H9 (cell line): ENCODE measurements at regions not wholly inside any gene's neighbourhood (a gene's known extent, or its start where the extent isn't known, plus 50 kb on each side); places are given as distances from the start of the nearest gene placed in this dataset.

Experiments used
- DNase-seq: peaks from one replicate; pipeline ENCODE4 v3.0.0-alpha.2; 2017
- H2AFZ ChIP-seq: one replicate; pipeline ENCODE4 v1.6.1; 2013; ENCODE audit warnings: mild to moderate bottlenecking, low read length, control low read depth, moderate library complexity
- H2AK5ac ChIP-seq: 2 replicates; pipeline ENCODE4 v1.6.1; 2013; ENCODE audit warnings: low read length, control low read depth, mixed read lengths; ENCODE audit not compliant: insufficient read length
- H2BK120ac ChIP-seq: one replicate; pipeline ENCODE4 v1.6.1; 2013; ENCODE audit warnings: low read depth, mild to moderate bottlenecking, low read length, control low read depth, inconsistent platforms; ENCODE audit not compliant: poor library complexity, severe bottlenecking
- H2BK12ac ChIP-seq: 2 replicates; pipeline ENCODE4 v1.6.1; 2013; ENCODE audit warnings: low read length, control low read depth, mixed read lengths, low read depth; ENCODE audit not compliant: insufficient read length
- H2BK15ac ChIP-seq: 2 replicates; pipeline ENCODE4 v1.6.1; 2013; ENCODE audit warnings: low read depth, low read length, control low read depth
- H2BK20ac ChIP-seq: one replicate; pipeline ENCODE4 v1.6.1; 2013; ENCODE audit warnings: low read depth, mild to moderate bottlenecking, low read length, control low read depth, inconsistent platforms; ENCODE audit not compliant: poor library complexity, severe bottlenecking
- H2BK5ac ChIP-seq: 2 replicates; pipeline ENCODE4 v1.6.1; 2013; ENCODE audit warnings: low read length, control low read depth, mixed read lengths; ENCODE audit not compliant: insufficient read length
- H3K14ac ChIP-seq: 2 replicates; pipeline ENCODE4 v1.6.1; 2013; ENCODE audit warnings: low read length, control low read depth; ENCODE audit not compliant: insufficient read depth
- H3K18ac ChIP-seq: 2 replicates; pipeline ENCODE4 v1.6.1; 2013; ENCODE audit warnings: low read depth, mild to moderate bottlenecking, mixed read lengths, low read length, control low read depth; ENCODE audit not compliant: insufficient read length
- H3K23ac ChIP-seq: 2 replicates; pipeline ENCODE4 v1.6.1; 2013; ENCODE audit warnings: low read length, control low read depth, mixed read lengths, low read depth; ENCODE audit not compliant: insufficient read length
- H3K23me2 ChIP-seq: 2 replicates; pipeline ENCODE4 v1.6.1; 2013; ENCODE audit warnings: low read depth, mild to moderate bottlenecking, mixed read lengths, low read length, control low read depth; ENCODE audit not compliant: insufficient read length, poor library complexity, severe bottlenecking
- H3K27ac ChIP-seq: 2 replicates; pipeline ENCODE4 v1.5.1; 2013; ENCODE audit warnings: low read length, control low read depth, mixed read lengths, low read depth; ENCODE audit not compliant: insufficient read length
- H3K27me3 ChIP-seq: 2 replicates; pipeline ENCODE4 v1.6.1; 2013; ENCODE audit warnings: low read length, control low read depth, inconsistent platforms; ENCODE audit not compliant: insufficient read depth
- H3K4ac ChIP-seq: 2 replicates; pipeline ENCODE4 v1.6.1; 2013; ENCODE audit warnings: low read depth, mild to moderate bottlenecking, control low read depth, inconsistent platforms, low read length, moderate library complexity
- H3K4me1 ChIP-seq: 2 replicates; pipeline ENCODE4 v1.6.1; 2013; ENCODE audit warnings: low read length, control low read depth, inconsistent platforms; ENCODE audit not compliant: insufficient read depth
- H3K4me2 ChIP-seq: 2 replicates; pipeline ENCODE4 v1.6.1; 2013; ENCODE audit warnings: low read length, control low read depth, mixed read lengths; ENCODE audit not compliant: insufficient read length, insufficient read depth
- H3K56ac ChIP-seq: 2 replicates; pipeline ENCODE4 v1.6.1; 2013; ENCODE audit warnings: low read depth, mild to moderate bottlenecking, mixed read lengths, low read length, control low read depth; ENCODE audit not compliant: insufficient read length
- H3K79me1 ChIP-seq: 2 replicates; pipeline ENCODE4 v1.6.1; 2013; ENCODE audit warnings: low read depth, mild to moderate bottlenecking, moderate library complexity, low read length, control low read depth, inconsistent platforms; ENCODE audit not compliant: insufficient read depth, poor library complexity, severe bottlenecking
- H3K79me2 ChIP-seq: 2 replicates; pipeline ENCODE4 v1.6.1; 2013; ENCODE audit warnings: low read length, control low read depth, inconsistent platforms; ENCODE audit not compliant: insufficient read depth
- H3K9ac ChIP-seq: 2 replicates; pipeline ENCODE4 v1.6.1; 2013; ENCODE audit warnings: low read length, control low read depth, mixed read lengths; ENCODE audit not compliant: insufficient read length; ENCODE audit errors: extremely low read depth
- H3K9me3 ChIP-seq: one replicate; pipeline ENCODE4 v1.6.1; 2013; ENCODE audit warnings: low read depth, low read length, inconsistent platforms; ENCODE audit not compliant: control insufficient read depth
- H3T11ph ChIP-seq: one replicate; pipeline ENCODE4 v1.6.1; 2013; ENCODE audit warnings: mild to moderate bottlenecking, low read length, control low read depth, inconsistent platforms
- H4K20me1 ChIP-seq: one replicate; pipeline ENCODE4 v1.6.1; 2013; ENCODE audit not compliant: control insufficient read depth, insufficient read length, insufficient read depth
- H4K5ac ChIP-seq: 2 replicates; pipeline ENCODE4 v1.6.1; 2013; ENCODE audit warnings: low read depth, mild to moderate bottlenecking, mixed read lengths, low read length, control low read depth; ENCODE audit not compliant: insufficient read length
- H4K8ac ChIP-seq: replicated peaks from 2 replicates; pipeline ENCODE4 v1.6.1; 2013; ENCODE audit warnings: low read length, control low read depth, mixed read lengths, low read depth; ENCODE audit not compliant: insufficient read length
- H4K91ac ChIP-seq: 2 replicates; pipeline ENCODE4 v1.6.1; 2013; ENCODE audit warnings: low read depth, mild to moderate bottlenecking, moderate library complexity, mixed read lengths, low read length, control low read depth; ENCODE audit not compliant: insufficient read length
- H3K27ac Mint-ChIP-seq, 3 experiments: 2 replicates in 2 of 3; 3 replicates in 1 of 3; pipeline ENCODE4 v1.8.0; 2020 to 2021; ENCODE audit warnings: mixed read lengths in 3 of 3, mild to moderate bottlenecking in 1 of 3, moderate library complexity in 1 of 3
- H3K27me3 Mint-ChIP-seq: 2 replicates; pipeline ENCODE4 v1.8.0; 2021; ENCODE audit warnings: low read depth, mild to moderate bottlenecking, moderate library complexity, mixed read lengths
- H3K36me3 Mint-ChIP-seq, 3 experiments: 2 replicates in 2 of 3; 3 replicates in 1 of 3; pipeline ENCODE4 v1.8.0; 2020 to 2021; ENCODE audit warnings: low read depth in 3 of 3, mixed read lengths in 3 of 3; ENCODE audit not compliant: insufficient read depth in 1 of 3
- H3K4me1 Mint-ChIP-seq, 2 experiments: 2 replicates each; pipeline ENCODE4 v1.8.0; 2020; ENCODE audit warnings: mixed read lengths in 2 of 2
- H3K4me3 Mint-ChIP-seq, 2 experiments: 2 replicates in 1 of 2; 3 replicates in 1 of 2; pipeline ENCODE4 v1.8.0; 2020 to 2021; ENCODE audit warnings: mild to moderate bottlenecking in 2 of 2, mixed read lengths in 2 of 2, moderate library complexity in 1 of 2
- H3K9me3 Mint-ChIP-seq, 2 experiments: 2 replicates in 1 of 2; 3 replicates in 1 of 2; pipeline ENCODE4 v1.8.0; 2020; ENCODE audit warnings: mild to moderate bottlenecking in 2 of 2, mixed read lengths in 2 of 2, moderate library complexity in 1 of 2
- CTCF ChIP-seq: fragments of 200-600 bp; sonication (generic); conservative IDR thresholded peaks from 3 replicates; pipeline ENCODE4 v1.8.0; 2021; ENCODE audit warnings: antibody characterized with exemption, mild to moderate bottlenecking
- WGBS: extraction: QIAGEN DNeasy Blood & Tissue Kit; methylation state at CpG from one replicate; pipeline ENCODE4 v1.1.7; 2013; ENCODE audit warnings: missing lambda C conversion rate, low lambda C conversion rate, mixed read lengths; ENCODE audit not compliant: insufficient read length; ENCODE audit errors: extremely low coverage; 5-methylcytosine and 5-hydroxymethylcytosine counted together

- DNase-seq: peak; percentile 77
- Histone ChIP-seq H2AK5ac (no peak overlapping the region), H3K27me3 (peaks cover 2% of the 10 kb centered on the region; the same call in 1 of the 2 replicates), H2BK15ac (no peak overlapping the region), H4K91ac (no peak overlapping the region), H3K9me3 (no peaks in the 10 kb centered on the region), H3K27ac (no peak overlapping the region), H3K9ac (no peak overlapping the region), H3K4ac (no peak overlapping the region), H3K23ac (no peak overlapping the region), H3K23me2 (peaks cover 9% of the 10 kb centered on the region), H3K4me2 (no peak overlapping the region), H3K4me1 (peaks cover 5% of the 10 kb centered on the region; the same call in 1 of the 2 replicates), H2AFZ (no peak overlapping the region), H2BK5ac (no peak overlapping the region), H4K8ac (no peak overlapping the region), H3K18ac (no peak overlapping the region), H3T11ph (no peak overlapping the region), H4K20me1 (no peaks in the 10 kb centered on the region), H2BK120ac (no peak overlapping the region), H3K79me1 (no peaks in the 10 kb centered on the region), H3K14ac (no peak overlapping the region), H2BK20ac (no peak overlapping the region), H3K56ac (no peak overlapping the region), H2BK12ac (no peak overlapping the region), H3K79me2 (no peaks in the 10 kb centered on the region), H4K5ac (no peak overlapping the region)
- Mint-ChIP-seq H3K36me3 (peaks cover 0 to 6% (median 6%) of the 10 kb centered on the region in 3 experiments; a peak in 4 of 7 replicates), H3K27ac (peak overlapping the region in 1 of 3 experiments; percentile 74; a peak in 1 of 7 replicates), H3K4me3 (no peak overlapping the region; a peak in 1 of 5 replicates), H3K27me3 (peaks cover 51% of the 10 kb centered on the region), H3K9me3 (peaks cover 6 to 11% of the 10 kb centered on the region in 2 experiments; a peak in 4 of 5 replicates), H3K4me1 (peaks cover 17 to 33% of the 10 kb centered on the region in 2 experiments)
- peak; percentile 39 for TF ChIP-seq CTCF
- WGBS: no CpG with 5 or more reads among the region's 22 CpGs
These were observed 102.3 kb downstream of the ADRA2C start for GRCh38 chr4:3868211-3869173.
